ENCODE measurements at regions not wholly inside any gene's neighbourhood (a gene's known extent, or its start where the extent isn't known, plus 50 kb on each side); places are given as distances from the start of the nearest gene placed in this dataset.

DNA sequence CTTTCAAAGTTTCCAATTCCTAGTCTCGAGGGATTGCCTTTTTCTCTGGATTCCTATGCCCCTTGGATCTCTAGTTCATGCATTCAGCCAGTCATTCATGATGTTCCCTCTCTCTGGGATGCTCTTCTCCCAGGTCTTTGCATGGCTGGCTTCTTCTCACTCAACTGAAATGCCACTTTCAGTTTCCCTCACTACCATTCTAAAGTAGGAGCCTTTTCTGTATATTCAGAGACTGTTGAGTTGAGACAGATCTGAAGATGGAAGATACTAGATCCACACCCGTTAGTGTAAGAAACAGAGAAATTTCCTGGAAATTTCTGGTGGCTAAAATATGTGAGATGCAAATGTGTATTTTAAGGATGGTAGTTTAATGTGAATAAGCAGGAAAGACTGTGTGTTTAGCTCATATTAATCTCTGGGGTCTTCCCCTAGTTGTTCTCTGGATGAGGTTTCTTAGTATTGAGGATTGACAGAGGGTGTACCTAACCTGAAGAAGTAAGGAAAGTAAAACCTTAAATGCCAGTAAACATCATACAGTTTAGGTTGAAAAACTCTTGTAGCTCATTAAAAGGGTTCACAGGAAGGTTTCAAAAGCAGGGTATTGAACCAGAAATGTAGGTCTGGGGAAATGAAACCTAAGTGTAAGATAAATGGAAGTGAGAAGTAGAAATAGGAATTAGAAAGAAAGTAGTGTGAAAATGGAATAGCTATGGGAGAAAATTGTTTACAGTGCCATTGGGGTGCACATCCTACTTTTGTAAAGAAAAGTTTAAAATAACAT is 331.3 kb downstream of the NDFIP2 start:
- Histone ChIP-seq H3K9me3 (ENCODE audit: severe bottlenecking) (no peaks in the 10 kb centered on the region), H3K27ac (no peak overlapping the region), H3K4me3 (ENCODE audit: low read depth, low read length) (no peak overlapping the region), H3K27me3 (ENCODE audit: insufficient read depth, low read depth, severe bottlenecking) (no peaks in the 10 kb centered on the region), H3K36me3 (no peaks in the 10 kb centered on the region)
- no peak for DNase-seq
- TF ChIP-seq, protein P1, sequence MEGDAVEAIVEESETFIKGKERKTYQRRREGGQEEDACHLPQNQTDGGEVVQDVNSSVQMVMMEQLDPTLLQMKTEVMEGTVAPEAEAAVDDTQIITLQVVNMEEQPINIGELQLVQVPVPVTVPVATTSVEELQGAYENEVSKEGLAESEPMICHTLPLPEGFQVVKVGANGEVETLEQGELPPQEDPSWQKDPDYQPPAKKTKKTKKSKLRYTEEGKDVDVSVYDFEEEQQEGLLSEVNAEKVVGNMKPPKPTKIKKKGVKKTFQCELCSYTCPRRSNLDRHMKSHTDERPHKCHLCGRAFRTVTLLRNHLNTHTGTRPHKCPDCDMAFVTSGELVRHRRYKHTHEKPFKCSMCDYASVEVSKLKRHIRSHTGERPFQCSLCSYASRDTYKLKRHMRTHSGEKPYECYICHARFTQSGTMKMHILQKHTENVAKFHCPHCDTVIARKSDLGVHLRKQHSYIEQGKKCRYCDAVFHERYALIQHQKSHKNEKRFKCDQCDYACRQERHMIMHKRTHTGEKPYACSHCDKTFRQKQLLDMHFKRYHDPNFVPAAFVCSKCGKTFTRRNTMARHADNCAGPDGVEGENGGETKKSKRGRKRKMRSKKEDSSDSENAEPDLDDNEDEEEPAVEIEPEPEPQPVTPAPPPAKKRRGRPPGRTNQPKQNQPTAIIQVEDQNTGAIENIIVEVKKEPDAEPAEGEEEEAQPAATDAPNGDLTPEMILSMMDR (IDR thresholded peaks at IDR 0.05; ENCODE audit: low read depth, low read length) = no peak

DNA sequence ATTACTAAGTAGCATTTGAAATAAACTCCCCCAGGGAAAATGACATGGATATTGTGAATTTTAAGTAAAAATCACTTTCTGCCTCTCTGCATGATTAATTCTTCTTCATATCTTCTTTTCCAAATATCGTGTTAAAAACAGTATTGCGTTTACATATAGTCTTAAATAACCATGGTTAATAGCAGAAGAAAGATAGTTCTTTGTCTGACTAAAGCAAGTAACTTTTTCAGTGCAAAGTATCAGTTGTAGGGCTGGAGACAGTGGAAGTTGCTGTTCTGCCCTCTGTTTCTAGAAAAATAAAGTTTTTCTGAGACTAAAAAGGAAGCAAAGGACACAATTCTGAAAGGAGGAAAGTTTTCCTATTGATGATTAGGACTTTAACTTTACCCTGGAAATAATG is 330.2 kb downstream of the NDFIP2 start:
- Histone ChIP-seq H3K27me3 (ENCODE audit: insufficient read depth, low read depth, severe bottlenecking) (no peaks in the 10 kb centered on the region), H3K9me3 (ENCODE audit: severe bottlenecking) (no peaks in the 10 kb centered on the region), H3K36me3 (no peaks in the 10 kb centered on the region), H3K27ac (no peak overlapping the region), H3K4me3 (ENCODE audit: low read depth, low read length) (no peak overlapping the region)
- TF ChIP-seq, protein P1 (IDR thresholded peaks at IDR 0.05; ENCODE audit: low read depth, low read length) = no peak
- no peak for DNase-seq

DNA sequence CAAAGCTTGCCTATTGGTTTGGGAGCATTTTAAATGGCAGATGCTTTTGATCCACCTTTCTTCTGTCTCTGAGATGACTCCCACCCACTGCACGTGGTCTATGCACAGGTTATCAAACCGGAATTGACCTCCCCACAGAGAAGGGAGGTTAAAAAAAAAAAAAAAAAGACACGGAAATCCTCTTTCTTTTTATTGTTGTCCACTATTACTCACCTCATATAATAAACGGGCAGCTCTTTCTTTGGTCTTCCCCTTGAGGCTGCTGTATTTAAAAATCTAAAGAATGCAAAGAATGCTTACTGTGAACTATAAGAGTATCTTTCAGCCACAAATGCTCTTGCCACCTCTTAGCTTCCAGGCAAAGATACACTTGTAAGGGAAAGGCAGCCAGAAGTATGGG is 329.7 kb downstream of the NDFIP2 start:
- Histone ChIP-seq H3K36me3 (no peaks in the 10 kb centered on the region), H3K27ac (no peak overlapping the region), H3K4me3 (ENCODE audit: low read depth, low read length) (no peak overlapping the region), H3K27me3 (ENCODE audit: insufficient read depth, low read depth, severe bottlenecking) (no peaks in the 10 kb centered on the region), H3K9me3 (ENCODE audit: severe bottlenecking) (no peaks in the 10 kb centered on the region)
- TF ChIP-seq, protein P1 (IDR thresholded peaks at IDR 0.05; ENCODE audit: low read depth, low read length) = no peak
- no peak for DNase-seq

DNA sequence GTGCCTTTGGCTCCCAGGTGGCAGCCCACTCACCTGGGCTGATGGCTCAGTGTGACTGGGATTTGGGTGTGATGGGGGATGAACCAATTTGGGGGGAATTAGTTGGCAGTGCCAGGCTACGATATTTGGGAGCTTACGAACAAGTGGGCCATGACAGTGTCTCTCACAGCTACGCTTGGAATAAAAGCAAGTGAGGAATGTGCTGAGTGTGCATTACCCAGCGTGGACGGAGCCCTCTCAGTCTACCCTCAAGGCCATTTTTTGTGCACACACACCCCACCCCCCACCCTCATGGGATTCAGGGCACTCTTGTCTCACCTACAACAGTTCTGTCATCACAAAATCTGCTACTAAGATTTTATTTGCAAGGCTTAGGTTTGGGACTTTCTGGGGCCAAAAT is 329.1 kb downstream of the NDFIP2 start:
- H3K27me3 ChIP-seq (ENCODE audit: insufficient read depth, low read depth, severe bottlenecking) = no peaks in the 10 kb centered on the region
- H3K4me3 ChIP-seq (ENCODE audit: low read depth, low read length) = no peak overlapping the region
- no peak overlapping the region for H3K27ac ChIP-seq
- H3K9me3 ChIP-seq (ENCODE audit: severe bottlenecking) = no peaks in the 10 kb centered on the region
- H3K36me3 ChIP-seq = no peaks in the 10 kb centered on the region
- TF ChIP-seq, protein P1 (IDR thresholded peaks at IDR 0.05; ENCODE audit: low read depth, low read length) = no peak
- DNase-seq = no peak

DNA sequence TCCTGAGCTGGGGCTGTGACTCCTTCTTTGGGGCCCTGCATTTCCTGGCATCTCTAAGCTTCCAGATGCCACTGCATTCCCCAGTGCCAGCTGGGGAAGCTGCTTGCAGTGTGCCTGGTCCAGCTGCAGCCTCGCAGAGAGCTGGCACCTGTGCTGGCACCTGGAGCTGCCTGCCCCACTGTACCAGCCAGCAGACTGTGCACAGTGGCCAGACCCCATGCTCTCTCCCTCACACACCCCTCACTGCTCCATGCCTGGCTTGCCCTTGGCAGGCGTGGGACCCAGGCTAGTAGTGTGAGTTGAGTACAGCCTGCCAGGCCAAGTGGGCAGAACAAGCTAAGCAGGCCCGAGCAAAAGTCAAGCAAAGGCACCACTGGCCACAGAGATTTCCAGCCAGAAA is 327.5 kb downstream of the NDFIP2 start:
- Histone ChIP-seq H3K27ac (no peak overlapping the region), H3K9me3 (ENCODE audit: severe bottlenecking) (no peaks in the 10 kb centered on the region), H3K36me3 (no peaks in the 10 kb centered on the region), H3K27me3 (ENCODE audit: insufficient read depth, low read depth, severe bottlenecking) (no peaks in the 10 kb centered on the region), H3K4me3 (ENCODE audit: low read depth, low read length) (no peak overlapping the region)
- TF ChIP-seq, protein P1 (IDR thresholded peaks at IDR 0.05; ENCODE audit: low read depth, low read length) = no peak
- DNase-seq = no peak

DNA sequence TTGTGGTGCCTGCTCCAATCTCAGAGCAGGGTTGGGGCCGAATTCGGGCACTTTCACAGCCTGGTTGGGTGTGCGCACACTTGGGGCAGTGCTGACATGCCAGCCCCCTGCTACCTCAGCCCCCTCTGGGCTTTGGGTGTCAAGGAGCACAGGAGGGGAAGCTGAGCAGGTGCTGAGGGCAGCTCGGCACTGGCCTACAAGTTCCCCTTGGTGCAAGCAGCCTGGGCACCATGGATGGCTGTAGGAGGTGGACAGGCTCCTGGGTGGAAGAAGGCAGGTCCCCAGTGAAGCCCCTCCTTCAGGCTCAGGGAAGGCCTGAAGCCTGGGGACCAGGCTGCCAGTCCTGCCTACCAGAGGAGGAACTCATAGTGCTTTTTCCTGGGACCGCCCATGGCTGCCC is 326.6 kb downstream of the NDFIP2 start:
- TF ChIP-seq, protein P1 (IDR thresholded peaks at IDR 0.05; ENCODE audit: low read depth, low read length) = no peak
- H3K9me3 ChIP-seq (ENCODE audit: severe bottlenecking) = no peaks in the 10 kb centered on the region
- H3K27ac ChIP-seq = no peak overlapping the region
- H3K27me3 ChIP-seq (ENCODE audit: insufficient read depth, low read depth, severe bottlenecking) = no peaks in the 10 kb centered on the region
- no peaks in the 10 kb centered on the region for H3K36me3 ChIP-seq
- DNase-seq = no peak
- no peak overlapping the region for H3K4me3 ChIP-seq (ENCODE audit: low read depth, low read length)
